DND-41 (cell line): ENCODE measurements at regions not wholly inside any gene's neighbourhood (a gene's known extent, or its start where the extent isn't known, plus 50 kb on each side); places are given as distances from the start of the nearest gene placed in this dataset.
"Not testable (repeated sequence)": the region's sequence is repeated elsewhere in the genome, so short reads cannot be mapped to it uniquely, and the experiment has no call there.

Experiments used
- EZH2 ChIP-seq: IDR thresholded peaks from 3 replicates; pipeline ENCODE4 v1.6.1; 2012; ENCODE audit warnings: borderline replicate concordance, low read depth, mild to moderate bottlenecking, moderate library complexity, low read length, inconsistent platforms; ENCODE audit not compliant: severe bottlenecking
- TF ChIP-seq, protein P1 (sequence below): IDR thresholded peaks from 2 replicates; pipeline ENCODE4 v1.5.1; 2012; ENCODE audit warnings: borderline replicate concordance, low read length, moderate library complexity, mild to moderate bottlenecking; ENCODE audit not compliant: poor library complexity, severe bottlenecking; ENCODE audit errors: extremely low read depth

DNA sequence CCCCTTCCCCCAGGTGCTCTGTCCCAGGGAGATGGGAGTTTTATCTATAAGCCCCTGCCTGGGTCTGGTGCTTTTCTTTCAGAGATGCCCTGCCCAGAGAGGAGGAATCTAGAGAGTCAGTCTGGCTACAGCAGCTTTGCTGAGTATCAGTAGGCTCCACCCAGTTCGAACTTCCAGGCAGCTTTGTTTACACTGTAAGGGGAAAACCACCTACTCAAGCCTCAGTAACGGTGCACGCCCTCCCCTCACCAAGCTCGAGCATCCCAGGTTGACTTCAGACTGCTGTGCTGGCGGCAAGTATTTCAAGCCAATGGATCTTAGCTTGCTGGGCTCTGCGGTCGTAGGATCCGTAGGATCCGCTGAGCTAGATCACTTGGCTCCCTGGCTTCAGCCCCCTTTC, 72.1 kb upstream of the GMNC start:
- TF ChIP-seq, protein P1, sequence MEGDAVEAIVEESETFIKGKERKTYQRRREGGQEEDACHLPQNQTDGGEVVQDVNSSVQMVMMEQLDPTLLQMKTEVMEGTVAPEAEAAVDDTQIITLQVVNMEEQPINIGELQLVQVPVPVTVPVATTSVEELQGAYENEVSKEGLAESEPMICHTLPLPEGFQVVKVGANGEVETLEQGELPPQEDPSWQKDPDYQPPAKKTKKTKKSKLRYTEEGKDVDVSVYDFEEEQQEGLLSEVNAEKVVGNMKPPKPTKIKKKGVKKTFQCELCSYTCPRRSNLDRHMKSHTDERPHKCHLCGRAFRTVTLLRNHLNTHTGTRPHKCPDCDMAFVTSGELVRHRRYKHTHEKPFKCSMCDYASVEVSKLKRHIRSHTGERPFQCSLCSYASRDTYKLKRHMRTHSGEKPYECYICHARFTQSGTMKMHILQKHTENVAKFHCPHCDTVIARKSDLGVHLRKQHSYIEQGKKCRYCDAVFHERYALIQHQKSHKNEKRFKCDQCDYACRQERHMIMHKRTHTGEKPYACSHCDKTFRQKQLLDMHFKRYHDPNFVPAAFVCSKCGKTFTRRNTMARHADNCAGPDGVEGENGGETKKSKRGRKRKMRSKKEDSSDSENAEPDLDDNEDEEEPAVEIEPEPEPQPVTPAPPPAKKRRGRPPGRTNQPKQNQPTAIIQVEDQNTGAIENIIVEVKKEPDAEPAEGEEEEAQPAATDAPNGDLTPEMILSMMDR = not testable (repeated sequence)
- TF ChIP-seq EZH2 = not testable (repeated sequence)
